Thoracic aorta (tissue), 2 donors: ENCODE measurements at regions not wholly inside any gene's neighbourhood (a gene's known extent, or its start where the extent isn't known, plus 50 kb on each side); places are given as distances from the start of the nearest gene placed in this dataset.

Source experiments
- ATAC-seq: fragments of 150-250 bp; one replicate; pipeline ENCODE4 v1.8.0; 2017; ENCODE audit warnings: low read depth; ENCODE audit not compliant: insufficient number of reproducible peaks, low FRiP score
- DNase-seq: peaks from one replicate; pipeline ENCODE4 v3.0.0-alpha.2; 2020; ENCODE audit warnings: low spot score
- H3K27ac ChIP-seq, 2 donors: fragments of 200-600 bp; sonication (generic); 1 replicate in 1 of 2; 2 replicates in 1 of 2; pipeline ENCODE4 v1.5.1; 2016; ENCODE audit warnings: mild to moderate bottlenecking in 2 of 2, moderate library complexity in 2 of 2
- H3K27me3 ChIP-seq: fragments of 200-600 bp; sonication (generic); replicated peaks from 2 replicates; pipeline ENCODE4 v1.6.0; 2016; ENCODE audit warnings: mild to moderate bottlenecking; ENCODE audit not compliant: insufficient read depth
- H3K36me3 ChIP-seq: fragments of 200-600 bp; sonication (generic); one replicate; pipeline ENCODE4 v1.5.1; 2016
- H3K4me1 ChIP-seq, 2 donors: fragments of 200-600 bp; sonication (generic); 1 replicate in 1 of 2; 2 replicates in 1 of 2; pipeline versions ENCODE4 v1.5.1 to v1.6.0; 2016; ENCODE audit warnings: low read depth in 2 of 2, mild to moderate bottlenecking in 1 of 2; ENCODE audit not compliant: control insufficient read depth in 1 of 2
- H3K4me3 ChIP-seq: fragments of 200-600 bp; sonication (generic); 2 replicates; pipeline ENCODE4 v1.5.1; 2016; ENCODE audit warnings: mild to moderate bottlenecking
- H3K9me3 ChIP-seq: fragments of 200-600 bp; sonication (generic); 2 replicates; pipeline ENCODE4 v1.5.1; 2016
- CTCF ChIP-seq: fragments of 200-600 bp; sonication (generic); IDR thresholded peaks from one replicate; pipeline ENCODE4 v1.5.1; 2019; ENCODE audit warnings: antibody characterized with exemption

GRCh38 chr2:83572400-83572799, 886.7 kb downstream of the SUCLG1 start:
- no peak for ATAC-seq
- H3K27me3 ChIP-seq: no peaks in the 10 kb centered on the region
- TF ChIP-seq CTCF: no peak

DNA sequence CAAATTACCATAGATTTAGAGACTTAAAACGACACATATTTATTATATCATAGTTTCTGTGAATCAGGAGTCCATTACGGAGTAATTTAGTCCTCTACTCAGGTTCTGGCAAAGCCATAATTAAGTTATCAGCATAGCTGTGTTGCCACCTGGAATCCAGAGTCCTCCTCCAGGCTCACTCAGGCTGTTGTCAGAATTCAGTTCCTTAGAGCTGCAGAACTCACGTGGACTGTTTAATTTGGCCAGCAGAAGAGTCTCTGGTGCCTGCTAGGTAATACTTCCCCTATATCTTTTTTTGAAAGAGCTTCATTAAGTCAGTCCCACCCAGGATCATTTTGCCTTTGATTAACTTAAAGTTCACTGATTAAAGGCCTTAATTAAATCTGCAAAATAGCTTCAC, 891.5 kb downstream of the SUCLG1 start:
- H3K27me3 ChIP-seq: no peaks in the 10 kb centered on the region
- TF ChIP-seq CTCF: no peak
- no peak for DNase-seq

More at GRCh38 chr2:83572400-83572799, 886.7 kb downstream of the SUCLG1 start:
- DNase-seq: no peak
- Histone ChIP-seq H3K36me3 (no peaks in the 10 kb centered on the region), H3K4me3 (no peak overlapping the region), H3K4me1 (no peaks in the 10 kb centered on the region), H3K9me3 (no peaks in the 10 kb centered on the region), H3K27ac (no peak overlapping the region)

GRCh38 chr2:83565626-83566025, 893.5 kb downstream of the SUCLG1 start:
- Histone ChIP-seq H3K4me1 (no peaks in the 10 kb centered on the region), H3K9me3 (no peaks in the 10 kb centered on the region), H3K36me3 (no peaks in the 10 kb centered on the region), H3K4me3 (no peak overlapping the region), H3K27me3 (no peaks in the 10 kb centered on the region), H3K27ac (no peak overlapping the region)
- no peak for DNase-seq
- TF ChIP-seq CTCF: no peak
- no peak for ATAC-seq

More for the DNA sequence above, 891.5 kb downstream of the SUCLG1 start:
- ATAC-seq: no peak
- H3K27ac ChIP-seq: no peak overlapping the region
- H3K4me3 ChIP-seq: no peak overlapping the region
- H3K36me3 ChIP-seq: no peaks in the 10 kb centered on the region
- no peaks in the 10 kb centered on the region for H3K4me1 ChIP-seq
- no peaks in the 10 kb centered on the region for H3K9me3 ChIP-seq

- H3K4me1 ChIP-seq: no peaks in the 10 kb centered on the region
- no peak overlapping the region for H3K4me3 ChIP-seq
- no peaks in the 10 kb centered on the region for H3K27me3 ChIP-seq
- H3K27ac ChIP-seq: no peak overlapping the region
- ATAC-seq (no peak), DNase-seq (no peak)
- TF ChIP-seq CTCF: no peak
- H3K36me3 ChIP-seq: no peaks in the 10 kb centered on the region
- H3K9me3 ChIP-seq: no peaks in the 10 kb centered on the region
Measured at GRCh38 chr2:83565181-83565580, 893.9 kb downstream of the SUCLG1 start.

DNA sequence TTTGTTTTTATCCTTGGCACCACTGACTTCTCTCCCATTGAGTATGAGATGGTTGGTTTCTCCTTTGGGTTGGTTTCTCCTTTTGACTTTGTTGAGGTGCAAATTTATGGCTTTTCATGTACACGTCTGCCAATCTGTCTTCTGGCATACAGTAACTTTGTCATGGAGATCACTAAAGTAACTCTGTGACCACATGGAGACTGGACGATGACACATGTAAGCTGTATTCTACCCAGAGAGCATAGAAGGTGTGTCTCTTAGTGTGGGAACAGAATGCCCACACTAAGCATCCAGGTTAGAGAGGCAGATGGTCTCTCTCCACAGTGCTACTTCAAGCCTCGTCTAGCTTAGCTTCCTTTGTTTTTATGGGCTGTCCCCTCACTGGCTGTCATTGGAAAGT, 897.5 kb downstream of the SUCLG1 start:
- Histone ChIP-seq H3K4me3 (no peak overlapping the region), H3K9me3 (no peaks in the 10 kb centered on the region), H3K4me1 (no peaks in the 10 kb centered on the region), H3K36me3 (no peaks in the 10 kb centered on the region), H3K27ac (no peak overlapping the region), H3K27me3 (no peaks in the 10 kb centered on the region)
- DNase-seq (no peak), ATAC-seq (no peak)
- TF ChIP-seq CTCF: no peak
